Gastroesophageal sphincter (tissue), 4 donors: ENCODE measurements at regions not wholly inside any gene's neighbourhood (a gene's known extent, or its start where the extent isn't known, plus 50 kb on each side); places are given as distances from the start of the nearest gene placed in this dataset.

Experiments
- ATAC-seq: fragments of 150-250 bp; one replicate; pipeline ENCODE4 v1.9.1; 2016; ENCODE audit warnings: mild to moderate bottlenecking, moderate library complexity
- H3K27ac ChIP-seq, 4 donors: fragments of 200-600 bp; sonication (generic) in 3 of 4; 1 replicate in 3 of 4; 2 replicates in 1 of 4; pipeline ENCODE4 v1.5.1; 2016 to 2019
- H3K27me3 ChIP-seq: fragments of 200-600 bp; sonication (generic); one replicate; pipeline ENCODE4 v1.5.1; 2019
- H3K36me3 ChIP-seq, 2 donors: fragments of 200-600 bp; sonication (generic); one replicate each; pipeline ENCODE4 v1.5.1; 2019; ENCODE audit warnings: control low read depth in 1 of 2
- H3K4me1 ChIP-seq, 3 donors: fragments of 200-600 bp; sonication (generic); 1 replicate in 2 of 3; 2 replicates in 1 of 3; pipeline ENCODE4 v1.5.1; 2016 to 2019; ENCODE audit warnings: control low read depth in 2 of 3
- H3K4me3 ChIP-seq, 2 donors: fragments of 200-600 bp; sonication (generic); one replicate each; pipeline ENCODE4 v1.5.1; 2019; ENCODE audit warnings: mild to moderate bottlenecking in 1 of 2, moderate library complexity in 1 of 2
- H3K9me3 ChIP-seq, 3 donors: fragments of 200-600 bp; sonication (generic); one replicate each; pipeline ENCODE4 v1.5.1; 2017 to 2019; ENCODE audit warnings: control low read depth in 2 of 3
- EP300 ChIP-seq: sonication (generic); formaldehyde crosslinking; IDR thresholded peaks from one replicate; pipeline ENCODE4 v1.6.1; 2017; ENCODE audit warnings: antibody characterized with exemption, mild to moderate bottlenecking
- POLR2A ChIP-seq, 2 donors: fragments of 450-650 bp; IDR thresholded peaks; one replicate each; pipeline ENCODE4 v1.6.1; 2017; ENCODE audit warnings: antibody characterized with exemption in 2 of 2, mild to moderate bottlenecking in 2 of 2, moderate library complexity in 1 of 2
- POLR2AphosphoS5 ChIP-seq: sonication (generic); formaldehyde crosslinking; IDR thresholded peaks from one replicate; pipeline ENCODE4 v1.6.1; 2017; ENCODE audit warnings: antibody characterized with exemption
- WGBS, 2 donors: methylation state at CpG; one replicate each; pipeline ENCODE4 v1.1.5; 2018; ENCODE audit warnings: low coverage in 1 of 2; 5-methylcytosine and 5-hydroxymethylcytosine counted together
- TF ChIP-seq, protein P1 (sequence below), 4 experiments: fragments of 200-600 bp in 2 of 4; fragments of 450-650 bp in 2 of 4; sonication (generic) in 1 of 4; IDR thresholded peaks; one replicate each; pipeline ENCODE4 v1.5.1; 2017 to 2019; ENCODE audit warnings: antibody characterized with exemption in 4 of 4, mild to moderate bottlenecking in 2 of 4, moderate library complexity in 2 of 4

- Histone ChIP-seq H3K9me3 (peaks cover 0 to 15% (median 0%) of the 10 kb centered on the region in 3 donors), H3K4me3 (no peak overlapping the region), H3K27me3 (no peaks in the 10 kb centered on the region), H3K4me1 (peaks cover 0 to 16% (median 3%) of the 10 kb centered on the region in 3 donors), H3K36me3 (no peaks in the 10 kb centered on the region), H3K27ac (peak overlapping the region in 3 of 4 donors; percentile 46 to 54 (median 48))
- no peak for TF ChIP-seq POLR2A (IDR thresholded peaks at IDR 0.05)
- TF ChIP-seq EP300, result no peak
- TF ChIP-seq POLR2AphosphoS5, result peak; percentile 70
- TF ChIP-seq, protein P1, sequence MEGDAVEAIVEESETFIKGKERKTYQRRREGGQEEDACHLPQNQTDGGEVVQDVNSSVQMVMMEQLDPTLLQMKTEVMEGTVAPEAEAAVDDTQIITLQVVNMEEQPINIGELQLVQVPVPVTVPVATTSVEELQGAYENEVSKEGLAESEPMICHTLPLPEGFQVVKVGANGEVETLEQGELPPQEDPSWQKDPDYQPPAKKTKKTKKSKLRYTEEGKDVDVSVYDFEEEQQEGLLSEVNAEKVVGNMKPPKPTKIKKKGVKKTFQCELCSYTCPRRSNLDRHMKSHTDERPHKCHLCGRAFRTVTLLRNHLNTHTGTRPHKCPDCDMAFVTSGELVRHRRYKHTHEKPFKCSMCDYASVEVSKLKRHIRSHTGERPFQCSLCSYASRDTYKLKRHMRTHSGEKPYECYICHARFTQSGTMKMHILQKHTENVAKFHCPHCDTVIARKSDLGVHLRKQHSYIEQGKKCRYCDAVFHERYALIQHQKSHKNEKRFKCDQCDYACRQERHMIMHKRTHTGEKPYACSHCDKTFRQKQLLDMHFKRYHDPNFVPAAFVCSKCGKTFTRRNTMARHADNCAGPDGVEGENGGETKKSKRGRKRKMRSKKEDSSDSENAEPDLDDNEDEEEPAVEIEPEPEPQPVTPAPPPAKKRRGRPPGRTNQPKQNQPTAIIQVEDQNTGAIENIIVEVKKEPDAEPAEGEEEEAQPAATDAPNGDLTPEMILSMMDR (IDR thresholded peaks at IDR 0.05), result no peak
- WGBS, 2 donors, result 40 to 44% methylated on average over 7 to 14 of the region's 15 CpGs
- ATAC-seq, result peak; percentile 87
Observed at GRCh38 chr6:14713008-14713960, 532.6 kb upstream of the JARID2 start.

- ATAC-seq, result no peak
- no peaks in the 10 kb centered on the region for H3K27me3 ChIP-seq
- H3K4me1 ChIP-seq, result peaks cover 0 to 16% (median 3%) of the 10 kb centered on the region in 3 donors
- WGBS, 2 donors, result 83 to 86% methylated on average over 3 of the region's 3 CpGs
- peaks cover 0 to 15% (median 0%) of the 10 kb centered on the region in 3 donors for H3K9me3 ChIP-seq
- H3K27ac ChIP-seq, result peak overlapping the region in 2 of 4 donors; percentile 46 to 54
- no peaks in the 10 kb centered on the region for H3K36me3 ChIP-seq
- H3K4me3 ChIP-seq, result no peak overlapping the region
- TF ChIP-seq, protein P1 (IDR thresholded peaks at IDR 0.05), result no peak
- TF ChIP-seq POLR2AphosphoS5 (no peak), POLR2A (IDR thresholded peaks at IDR 0.05) (no peak), EP300 (no peak)
Observed at GRCh38 chr6:14713966-14714631, 531.8 kb upstream of the JARID2 start.

GRCh38 chr6:14715076-14715475 is 530.8 kb upstream of the JARID2 start:
- WGBS, 2 donors, result 96 to 97% methylated on average over 4 to 5 of the region's 5 CpGs
- ATAC-seq, result no peak

DNA sequence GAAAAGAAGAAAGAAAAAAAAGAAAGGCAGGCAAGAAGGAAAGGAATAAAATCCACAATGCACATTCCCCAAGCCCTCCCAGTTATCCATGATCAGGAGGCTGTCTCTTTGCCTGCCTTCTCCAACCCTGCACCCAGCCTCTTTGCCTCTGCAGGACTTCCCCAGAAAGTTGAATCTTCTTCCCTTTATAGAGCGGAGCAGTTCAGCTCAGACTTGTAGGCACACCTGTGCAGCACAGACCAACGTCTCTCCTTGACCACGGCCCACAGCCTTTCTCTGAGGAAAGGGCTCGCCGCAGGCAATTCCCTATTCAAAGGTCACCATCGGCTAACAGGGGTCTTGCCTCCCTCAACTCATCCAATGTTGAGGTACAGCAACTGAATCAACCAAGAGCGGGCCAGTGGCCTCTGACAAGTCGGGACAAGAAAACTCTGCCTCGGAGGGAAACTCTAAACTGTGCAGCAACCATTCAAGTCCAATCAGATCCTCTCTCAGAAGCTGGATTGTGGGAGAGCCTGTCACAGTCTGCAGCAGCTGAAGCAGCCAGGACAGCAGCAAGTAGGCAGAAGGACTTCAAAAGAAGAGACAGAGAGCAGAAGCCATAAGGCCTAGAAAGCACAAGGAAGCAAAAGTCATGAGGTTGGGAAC is 529.2 kb upstream of the JARID2 start:
- Histone ChIP-seq H3K4me1 (peaks cover 3 to 28% (median 3%) of the 10 kb centered on the region in 3 donors), H3K27ac (no peak overlapping the region), H3K4me3 (no peak overlapping the region), H3K36me3 (no peaks in the 10 kb centered on the region), H3K9me3 (no peaks in the 10 kb centered on the region), H3K27me3 (no peaks in the 10 kb centered on the region)
- no peak for ATAC-seq
- 92 to 95% methylated on average over 2 to 7 of the region's 9 CpGs for WGBS, 2 donors
- TF ChIP-seq POLR2A (IDR thresholded peaks at IDR 0.05), result no peak
- TF ChIP-seq, protein P1 (IDR thresholded peaks at IDR 0.05), result no peak
- TF ChIP-seq EP300, result no peak
- TF ChIP-seq POLR2AphosphoS5, result no peak

More at GRCh38 chr6:14715076-14715475, 530.8 kb upstream of the JARID2 start:
- Histone ChIP-seq H3K4me1 (peaks cover 0 to 16% (median 3%) of the 10 kb centered on the region in 3 donors), H3K9me3 (peaks cover 0 to 13% (median 0%) of the 10 kb centered on the region in 3 donors), H3K4me3 (no peak overlapping the region), H3K36me3 (no peaks in the 10 kb centered on the region), H3K27ac (no peak overlapping the region), H3K27me3 (no peaks in the 10 kb centered on the region)
- TF ChIP-seq POLR2AphosphoS5 (no peak), POLR2A (IDR thresholded peaks at IDR 0.05) (no peak), EP300 (no peak)
- TF ChIP-seq, protein P1 (IDR thresholded peaks at IDR 0.05), result no peak
